ENCODE measurements at regions not wholly inside any gene's neighbourhood (a gene's known extent, or its start where the extent isn't known, plus 50 kb on each side); places are given as distances from the start of the nearest gene placed in this dataset.

DNA sequence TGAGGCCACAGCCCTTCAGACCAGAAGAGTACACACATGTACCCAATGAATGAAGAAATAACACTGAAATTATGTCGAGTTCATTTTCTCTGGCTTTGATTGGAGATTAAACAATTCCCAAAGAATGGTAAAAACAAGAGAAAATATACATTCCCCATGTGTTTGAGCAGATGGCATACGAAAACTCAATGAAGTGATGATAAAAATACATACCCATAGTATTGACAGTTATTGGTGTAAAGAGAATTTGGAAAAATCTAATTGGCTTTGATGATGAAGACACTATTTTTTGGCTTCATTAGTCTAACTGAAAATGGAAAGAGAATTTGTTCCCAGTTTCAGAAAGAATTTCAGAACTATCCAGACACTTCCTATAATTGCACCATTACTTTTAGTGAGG is 76.6 kb upstream of the SNRPB2 start:
- TF ChIP-seq, protein P1, sequence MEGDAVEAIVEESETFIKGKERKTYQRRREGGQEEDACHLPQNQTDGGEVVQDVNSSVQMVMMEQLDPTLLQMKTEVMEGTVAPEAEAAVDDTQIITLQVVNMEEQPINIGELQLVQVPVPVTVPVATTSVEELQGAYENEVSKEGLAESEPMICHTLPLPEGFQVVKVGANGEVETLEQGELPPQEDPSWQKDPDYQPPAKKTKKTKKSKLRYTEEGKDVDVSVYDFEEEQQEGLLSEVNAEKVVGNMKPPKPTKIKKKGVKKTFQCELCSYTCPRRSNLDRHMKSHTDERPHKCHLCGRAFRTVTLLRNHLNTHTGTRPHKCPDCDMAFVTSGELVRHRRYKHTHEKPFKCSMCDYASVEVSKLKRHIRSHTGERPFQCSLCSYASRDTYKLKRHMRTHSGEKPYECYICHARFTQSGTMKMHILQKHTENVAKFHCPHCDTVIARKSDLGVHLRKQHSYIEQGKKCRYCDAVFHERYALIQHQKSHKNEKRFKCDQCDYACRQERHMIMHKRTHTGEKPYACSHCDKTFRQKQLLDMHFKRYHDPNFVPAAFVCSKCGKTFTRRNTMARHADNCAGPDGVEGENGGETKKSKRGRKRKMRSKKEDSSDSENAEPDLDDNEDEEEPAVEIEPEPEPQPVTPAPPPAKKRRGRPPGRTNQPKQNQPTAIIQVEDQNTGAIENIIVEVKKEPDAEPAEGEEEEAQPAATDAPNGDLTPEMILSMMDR (IDR thresholded peaks at IDR 0.05; ENCODE audit: low read length) = no peak
- no peak for TF ChIP-seq EZH2phosphoT487 (IDR thresholded peaks at IDR 0.05; ENCODE audit: low read length)
- TF ChIP-seq EZH2 (optimal IDR thresholded peaks at IDR 0.05; ENCODE audit: low read depth, low read length) = no peak

Measured in MM.1S (cell line).